Tibial artery (tissue), 4 donors: ENCODE measurements at regions not wholly inside any gene's neighbourhood (a gene's known extent, or its start where the extent isn't known, plus 50 kb on each side); places are given as distances from the start of the nearest gene placed in this dataset.

Source experiments
- DNase-seq, 2 donors: peaks; one replicate each; pipeline ENCODE4 v3.0.0-alpha.2; 2019
- H3K27ac ChIP-seq, 2 donors: fragments of 200-600 bp; sonication (generic) in 1 of 2; 1 replicate in 1 of 2; 2 replicates in 1 of 2; pipeline ENCODE4 v1.5.1; 2018 to 2019; ENCODE audit warnings: mild to moderate bottlenecking in 1 of 2
- H3K27me3 ChIP-seq, 2 donors: fragments of 200-600 bp; sonication (generic) in 1 of 2; one replicate each; pipeline versions ENCODE4 v1.5.1 to v1.6.0; 2016 to 2019
- H3K36me3 ChIP-seq, 3 donors: fragments of 200-600 bp; sonication (generic) in 2 of 3; one replicate each; pipeline ENCODE4 v1.5.1; 2016 to 2019; ENCODE audit warnings: mild to moderate bottlenecking in 2 of 3
- H3K4me1 ChIP-seq, 4 donors: fragments of 200-600 bp; sonication (generic) in 2 of 4; 1 replicate in 3 of 4; 2 replicates in 1 of 4; pipeline ENCODE4 v1.5.1; 2016 to 2019
- H3K4me3 ChIP-seq, 2 donors: fragments of 200-600 bp; sonication (generic) in 1 of 2; 1 replicate in 1 of 2; 2 replicates in 1 of 2; pipeline ENCODE4 v1.5.1; 2018 to 2019; ENCODE audit warnings: mild to moderate bottlenecking in 2 of 2
- H3K9me3 ChIP-seq, 3 donors: fragments of 200-600 bp; sonication (generic) in 1 of 3; one replicate each; pipeline ENCODE4 v1.5.1; 2016 to 2019
- intact Hi-C: fragments of 100-400 bp; cut with DNase I; formaldehyde crosslinking; loops from one replicate; pipeline ENCODE4 v1.15.0; 2023; ENCODE audit warnings: low total_unique reads
- TF ChIP-seq, protein P1 (sequence below), 2 experiments: fragments of 200-600 bp in 1 of 2; fragments of 450-650 bp in 1 of 2; IDR thresholded peaks; one replicate each; pipeline ENCODE4 v1.5.1; 2017 to 2019; ENCODE audit warnings: antibody characterized with exemption in 2 of 2, mild to moderate bottlenecking in 1 of 2, moderate library complexity in 1 of 2

DNA sequence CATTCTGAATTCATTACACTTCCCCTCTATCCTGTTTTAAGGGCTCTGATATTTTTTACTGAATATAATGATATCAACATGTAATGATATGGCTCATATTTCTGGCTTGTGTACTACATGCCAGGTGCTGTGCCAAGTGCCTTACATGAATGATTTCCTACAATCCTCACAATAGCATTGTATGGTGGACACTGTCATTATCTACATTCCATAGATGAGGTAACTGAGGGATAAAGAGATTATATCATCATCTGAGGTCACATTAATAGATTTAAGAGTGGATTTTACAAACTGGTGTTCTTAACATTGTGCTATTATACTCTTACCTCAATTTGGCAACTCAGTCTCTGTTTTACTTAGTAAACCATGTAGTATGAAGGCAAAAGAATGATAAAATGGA, 502.0 kb downstream of the LIG4 start:
- H3K9me3 ChIP-seq = no peaks in the 10 kb centered on the region
- no peaks in the 10 kb centered on the region for H3K36me3 ChIP-seq
- TF ChIP-seq, protein P1, sequence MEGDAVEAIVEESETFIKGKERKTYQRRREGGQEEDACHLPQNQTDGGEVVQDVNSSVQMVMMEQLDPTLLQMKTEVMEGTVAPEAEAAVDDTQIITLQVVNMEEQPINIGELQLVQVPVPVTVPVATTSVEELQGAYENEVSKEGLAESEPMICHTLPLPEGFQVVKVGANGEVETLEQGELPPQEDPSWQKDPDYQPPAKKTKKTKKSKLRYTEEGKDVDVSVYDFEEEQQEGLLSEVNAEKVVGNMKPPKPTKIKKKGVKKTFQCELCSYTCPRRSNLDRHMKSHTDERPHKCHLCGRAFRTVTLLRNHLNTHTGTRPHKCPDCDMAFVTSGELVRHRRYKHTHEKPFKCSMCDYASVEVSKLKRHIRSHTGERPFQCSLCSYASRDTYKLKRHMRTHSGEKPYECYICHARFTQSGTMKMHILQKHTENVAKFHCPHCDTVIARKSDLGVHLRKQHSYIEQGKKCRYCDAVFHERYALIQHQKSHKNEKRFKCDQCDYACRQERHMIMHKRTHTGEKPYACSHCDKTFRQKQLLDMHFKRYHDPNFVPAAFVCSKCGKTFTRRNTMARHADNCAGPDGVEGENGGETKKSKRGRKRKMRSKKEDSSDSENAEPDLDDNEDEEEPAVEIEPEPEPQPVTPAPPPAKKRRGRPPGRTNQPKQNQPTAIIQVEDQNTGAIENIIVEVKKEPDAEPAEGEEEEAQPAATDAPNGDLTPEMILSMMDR (IDR thresholded peaks at IDR 0.05) = no peak
- intact Hi-C loops = no loop called here
- no peak for DNase-seq
- no peak overlapping the region for H3K4me3 ChIP-seq
- H3K4me1 ChIP-seq = no peaks in the 10 kb centered on the region
- no peak overlapping the region for H3K27ac ChIP-seq
- no peaks in the 10 kb centered on the region for H3K27me3 ChIP-seq

DNA sequence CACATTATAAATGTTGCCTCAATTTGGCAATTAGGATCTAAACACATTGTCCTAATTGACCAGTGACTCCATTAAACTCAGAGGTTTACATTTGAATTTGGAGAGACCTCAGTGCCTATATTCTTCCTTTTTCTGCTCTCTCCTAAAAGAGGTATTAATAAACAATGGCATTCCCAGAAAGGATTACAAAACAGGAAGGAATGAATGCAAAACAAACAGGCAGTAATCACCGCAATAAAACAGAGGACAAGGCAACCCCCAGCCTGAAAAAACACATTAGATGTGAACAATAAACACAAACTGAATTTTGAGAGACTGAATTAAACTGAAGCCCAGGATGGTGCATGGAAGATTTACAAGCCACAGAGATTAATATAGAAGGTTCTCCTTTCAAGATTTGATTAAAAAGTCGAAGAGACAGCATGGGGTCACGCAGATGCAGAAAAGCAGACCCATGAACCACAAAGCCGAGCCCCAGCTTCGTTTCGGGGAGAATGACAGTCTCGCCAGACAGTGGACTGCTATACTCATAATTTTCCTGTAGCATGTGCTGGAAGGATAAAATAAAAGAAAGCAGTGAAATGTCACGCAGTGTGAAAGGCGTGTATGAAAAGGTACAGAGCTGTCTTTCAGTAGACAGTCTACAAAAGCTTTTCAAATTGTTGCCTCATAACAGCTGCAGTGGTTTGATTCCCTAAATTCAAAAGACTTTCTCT, 503.0 kb downstream of the LIG4 start:
- TF ChIP-seq, protein P1 (IDR thresholded peaks at IDR 0.05) = no peak
- H3K27me3 ChIP-seq = no peaks in the 10 kb centered on the region
- H3K4me1 ChIP-seq = no peaks in the 10 kb centered on the region
- no peaks in the 10 kb centered on the region for H3K9me3 ChIP-seq
- H3K4me3 ChIP-seq = no peak overlapping the region
- intact Hi-C loops = no loop called here
- H3K27ac ChIP-seq = no peak overlapping the region
- no peaks in the 10 kb centered on the region for H3K36me3 ChIP-seq
- no peak for DNase-seq

- TF ChIP-seq, protein P1 (IDR thresholded peaks at IDR 0.05) = no peak
- no peaks in the 10 kb centered on the region for H3K36me3 ChIP-seq
- intact Hi-C loops = no loop called here
- H3K4me3 ChIP-seq = no peak overlapping the region
- H3K27ac ChIP-seq = no peak overlapping the region
- no peaks in the 10 kb centered on the region for H3K9me3 ChIP-seq
- no peak for DNase-seq
- H3K27me3 ChIP-seq = no peaks in the 10 kb centered on the region
- H3K4me1 ChIP-seq = peaks cover 0 to 13% (median 0%) of the 10 kb centered on the region in 4 donors
These were observed 525.2 kb downstream of the LIG4 start for GRCh38 chr13:107690181-107690580.

- peaks cover 0 to 13% (median 0%) of the 10 kb centered on the region in 4 donors for H3K4me1 ChIP-seq
- intact Hi-C loops = no loop called here
- H3K4me3 ChIP-seq = no peak overlapping the region
These were observed 529.5 kb downstream of the LIG4 start for GRCh38 chr13:107685876-107686275.

DNA sequence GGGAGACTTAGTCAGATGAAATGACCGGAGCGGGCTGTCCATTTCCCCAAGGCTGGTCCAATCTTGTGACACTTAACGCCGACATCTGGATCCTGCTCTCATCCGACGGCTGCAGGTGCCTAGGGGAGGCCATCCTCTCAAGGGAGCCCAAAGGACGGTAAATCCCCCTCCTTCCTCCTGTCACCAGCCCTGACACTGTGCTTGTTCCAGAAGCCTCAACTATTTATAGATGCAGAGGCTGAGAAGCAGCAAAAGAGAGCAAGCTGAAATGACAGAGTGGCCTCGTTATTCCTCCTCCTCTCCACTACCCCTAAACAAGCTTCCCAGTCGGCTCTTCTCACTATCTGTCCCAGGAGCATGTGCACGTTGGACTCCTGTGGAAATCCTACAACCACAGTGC, 533.7 kb downstream of the LIG4 start:
- TF ChIP-seq, protein P1 (IDR thresholded peaks at IDR 0.05) = no peak
- Histone ChIP-seq H3K4me1 (no peaks in the 10 kb centered on the region), H3K27me3 (no peaks in the 10 kb centered on the region), H3K9me3 (no peaks in the 10 kb centered on the region), H3K4me3 (no peak overlapping the region), H3K36me3 (no peaks in the 10 kb centered on the region), H3K27ac (no peak overlapping the region)
- intact Hi-C loops = no loop called here
- no peak for DNase-seq

More at GRCh38 chr13:107685876-107686275, 529.5 kb downstream of the LIG4 start:
- TF ChIP-seq, protein P1 (IDR thresholded peaks at IDR 0.05) = no peak
- H3K27ac ChIP-seq = no peak overlapping the region
- DNase-seq = no peak
- no peaks in the 10 kb centered on the region for H3K9me3 ChIP-seq
- H3K27me3 ChIP-seq = no peaks in the 10 kb centered on the region
- no peaks in the 10 kb centered on the region for H3K36me3 ChIP-seq
